ENCODE measurements at regions not wholly inside any gene's neighbourhood (a gene's known extent, or its start where the extent isn't known, plus 50 kb on each side); places are given as distances from the start of the nearest gene placed in this dataset.

- DNase-seq = no peak
- Histone ChIP-seq H3K79me1 (ENCODE audit: low read depth in 1 of 2, low read length in 2 of 2) (no peaks in the 10 kb centered on the region), H3K27ac (ENCODE audit: insufficient read depth, low read length) (no peak overlapping the region), H4K8ac (ENCODE audit: low read depth in 2 of 2, low read length in 2 of 2) (no peak overlapping the region), H3K18ac (ENCODE audit: low read depth, low read length) (no peak overlapping the region), H3K56ac (ENCODE audit: extremely low read depth, insufficient read depth, low read length) (no peak overlapping the region), H3K9me3 (ENCODE audit: control insufficient read depth, insufficient read depth, low read length) (peaks cover 2% of the 10 kb centered on the region; the same call in 1 of the 2 replicates), H2AK9ac (replicated peaks; ENCODE audit: low read depth, low read length, poor library complexity) (no peak overlapping the region), H2BK5ac (ENCODE audit: low read depth, low read length, poor library complexity, severe bottlenecking) (no peak overlapping the region), H3K36me3 (ENCODE audit: control insufficient read depth, insufficient read depth, low read length) (no peaks in the 10 kb centered on the region), H3K4me2 (ENCODE audit: low read depth, low read length) (no peak overlapping the region), H3K14ac (replicated peaks; ENCODE audit: low read depth, low read length) (no peak overlapping the region), H3K23ac (ENCODE audit: low read depth, low read length) (no peak overlapping the region), H4K20me1 (ENCODE audit: insufficient read depth, low read length) (no peaks in the 10 kb centered on the region), H3K9ac (ENCODE audit: low read depth, low read length) (no peak overlapping the region), H3K4me3 (ENCODE audit: insufficient read depth, low read depth, low read length) (no peak overlapping the region), H3K4ac (ENCODE audit: low read depth, low read length) (no peak overlapping the region), H4K91ac (ENCODE audit: insufficient read depth, low read depth, low read length) (no peak overlapping the region), H2AK5ac (ENCODE audit: low read depth, low read length) (no peak overlapping the region), H3K4me1 (ENCODE audit: control insufficient read depth, insufficient read depth, low read length) (no peaks in the 10 kb centered on the region), H2BK120ac (ENCODE audit: low read depth, low read length) (no peak overlapping the region), H2BK15ac (ENCODE audit: low read depth, low read length) (no peak overlapping the region), H3K27me3 (ENCODE audit: control insufficient read depth, insufficient read depth, low read length) (no peaks in the 10 kb centered on the region), H3K9me1 (ENCODE audit: insufficient read depth, low read length) (no peaks in the 10 kb centered on the region), H2BK20ac (ENCODE audit: low read depth, low read length) (no peak overlapping the region), H2AFZ (replicated peaks; ENCODE audit: low read length, poor library complexity) (no peak overlapping the region), H4K5ac (ENCODE audit: low read depth, low read length) (no peak overlapping the region)
- WGBS, 2 experiments (ENCODE audit: extremely low coverage in 2 of 2, insufficient read length in 1 of 2) = no CpG with 5 or more reads among the region's 1 CpG
- TF ChIP-seq USF2 (IDR thresholded peaks at IDR 0.05; ENCODE audit: low read depth, low read length) (no peak), BHLHE40 (IDR thresholded peaks at IDR 0.05; ENCODE audit: low read depth, low read length) (no peak), MAZ (IDR thresholded peaks at IDR 0.05; ENCODE audit: borderline replicate concordance, low read depth, low read length) (no peak), MXI1 (IDR thresholded peaks at IDR 0.05; ENCODE audit: borderline replicate concordance, low read depth, low read length) (no peak), SMC3 (IDR thresholded peaks at IDR 0.05; ENCODE audit: low read depth, low read length) (no peak), CEBPB (IDR thresholded peaks at IDR 0.05; ENCODE audit: low read depth, low read length) (no peak), NFE2L2 (IDR thresholded peaks at IDR 0.05; ENCODE audit: low read depth, low read length) (no peak), CHD1 (IDR thresholded peaks at IDR 0.05; ENCODE audit: low read depth, low read length) (no peak), POLR2A (IDR thresholded peaks at IDR 0.05; ENCODE audit: low read depth, low read length) (no peak), RAD21 (IDR thresholded peaks at IDR 0.05; ENCODE audit: low read length) (no peak), FOS (IDR thresholded peaks at IDR 0.05; ENCODE audit: low read depth, low read length) (no peak), RCOR1 (IDR thresholded peaks at IDR 0.05; ENCODE audit: insufficient replicate concordance, low read length) (no peak), RFX5 (IDR thresholded peaks at IDR 0.05; ENCODE audit: low read depth, low read length) (no peak), CTCF (conservative IDR thresholded peaks at IDR 0.05; ENCODE audit: low read depth, low read length) (no peak), MAFK (IDR thresholded peaks at IDR 0.05; ENCODE audit: low read depth, low read length) (no peak)
- TF ChIP-seq, protein P1, sequence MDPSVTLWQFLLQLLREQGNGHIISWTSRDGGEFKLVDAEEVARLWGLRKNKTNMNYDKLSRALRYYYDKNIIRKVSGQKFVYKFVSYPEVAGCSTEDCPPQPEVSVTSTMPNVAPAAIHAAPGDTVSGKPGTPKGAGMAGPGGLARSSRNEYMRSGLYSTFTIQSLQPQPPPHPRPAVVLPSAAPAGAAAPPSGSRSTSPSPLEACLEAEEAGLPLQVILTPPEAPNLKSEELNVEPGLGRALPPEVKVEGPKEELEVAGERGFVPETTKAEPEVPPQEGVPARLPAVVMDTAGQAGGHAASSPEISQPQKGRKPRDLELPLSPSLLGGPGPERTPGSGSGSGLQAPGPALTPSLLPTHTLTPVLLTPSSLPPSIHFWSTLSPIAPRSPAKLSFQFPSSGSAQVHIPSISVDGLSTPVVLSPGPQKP (IDR thresholded peaks at IDR 0.05; ENCODE audit: borderline replicate concordance, low read depth, low read length) = no peak
- ChIA-PET POLR2A (ENCODE audit: unreplicated experiment) (no interaction called here), CTCF (no interaction called here)
- intact Hi-C loops (cut with micrococcal nuclease) = no loop called here
- no TSS peak for BruUV-seq (replicated peaks)
- ATAC-seq (ENCODE audit: low read depth) = no peak
- in situ Hi-C loops (cut with MboI; ENCODE audit: low sequenced_read_pairs) = no loop called here
- dilution Hi-C loops (cut with HindIII; ENCODE audit: low sequenced_read_pairs, unreplicated experiment) = no loop called here
These were observed 526.3 kb upstream of the TECRL start for GRCh38 chr4:64935469-64936001.

All from IMR-90 (cell line).